IPS DF 19.7 (cell line): ENCODE measurements at regions not wholly inside any gene's neighbourhood (a gene's known extent, or its start where the extent isn't known, plus 50 kb on each side); places are given as distances from the start of the nearest gene placed in this dataset.
"Not testable (repeated sequence)": the region's sequence is repeated elsewhere in the genome, so short reads cannot be mapped to it uniquely, and the experiment has no call there.

ENCODE experiments used
- DNase-seq: peaks from one replicate; pipeline ENCODE4 v3.0.0-alpha.2; 2013; ENCODE audit warnings: low read depth, low spot score

- DNase-seq: no peak
Measured at GRCh38 chr12:47488888-47489287, 216.9 kb downstream of the RPAP3 start.

- no peak for DNase-seq
Measured at GRCh38 chr12:47481041-47481440, 224.8 kb downstream of the RPAP3 start.

DNA sequence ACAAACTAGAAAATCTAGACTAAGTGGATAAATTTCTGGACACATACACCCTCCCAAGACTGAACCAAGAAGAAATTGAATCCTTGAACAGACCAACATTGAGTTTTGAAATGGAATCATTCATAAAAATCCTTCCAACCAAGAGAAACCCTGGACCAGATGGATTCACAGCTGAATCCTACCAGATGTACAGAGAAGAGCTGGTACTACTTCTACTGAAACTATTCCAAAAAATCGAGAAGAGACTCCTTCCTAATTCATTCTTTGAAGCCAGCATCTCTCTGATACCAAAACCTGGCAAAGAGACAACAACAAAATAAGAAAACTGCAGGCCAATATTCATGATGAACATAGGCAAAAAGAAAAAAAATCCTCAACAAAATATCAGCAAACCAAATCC lies 227.4 kb downstream of the RPAP3 start:
- no peak for DNase-seq

DNA sequence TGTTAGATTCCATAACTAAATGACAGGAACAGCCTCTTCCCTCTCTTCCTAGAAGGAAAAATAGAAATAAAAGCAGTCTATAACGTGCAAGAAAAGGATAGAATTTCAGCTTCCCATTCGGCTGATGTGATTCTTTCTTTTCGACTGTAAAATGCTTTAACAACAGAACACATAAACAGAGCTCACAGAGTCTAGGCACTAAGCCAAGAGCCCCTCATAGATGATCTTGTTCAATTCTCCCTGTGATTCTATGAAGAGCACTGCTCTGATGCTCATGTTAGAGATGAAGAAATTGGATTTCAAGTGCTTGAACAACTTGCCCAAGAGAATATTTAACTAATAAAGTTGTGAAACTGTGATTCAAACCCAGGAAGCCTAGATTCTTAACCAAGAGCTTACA lies 232.7 kb downstream of the RPAP3 start:
- DNase-seq: no peak

- not testable (repeated sequence) for DNase-seq
Measured at GRCh38 chr12:47470349-47470748, 235.5 kb downstream of the RPAP3 start.

- not testable (repeated sequence) for DNase-seq
Measured at GRCh38 chr12:47463918-47464317, 241.9 kb downstream of the RPAP3 start.

- no peak for DNase-seq
Measured at GRCh38 chr12:47458279-47458678, 247.6 kb downstream of the RPAP3 start.

GRCh38 chr12:47449797-47450196 lies 256.0 kb downstream of the RPAP3 start:
- no peak for DNase-seq

GRCh38 chr12:47442310-47442709 lies 263.5 kb downstream of the RPAP3 start:
- no peak for DNase-seq

- no peak for DNase-seq
Measured at GRCh38 chr12:47441490-47441889, 264.3 kb downstream of the RPAP3 start.

DNA sequence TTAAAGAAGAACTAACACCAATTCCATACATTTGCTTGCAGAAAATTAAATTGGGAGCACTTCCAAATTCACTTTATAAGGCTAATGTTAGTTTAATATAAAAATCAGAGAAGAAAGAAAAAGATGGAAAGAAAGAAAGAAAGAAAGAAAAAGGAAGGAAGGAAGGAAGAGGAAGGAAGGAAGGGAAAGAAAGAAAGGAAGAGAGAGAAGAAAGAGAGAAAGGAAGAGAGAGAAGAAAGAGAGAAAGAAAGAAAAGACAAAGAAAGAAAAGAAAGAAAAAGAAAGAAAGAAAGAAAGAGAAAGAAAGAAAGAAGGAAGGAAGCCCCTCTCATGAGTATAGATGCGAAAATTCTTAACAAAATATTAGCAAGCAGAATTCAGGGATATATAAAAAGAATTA lies 267.7 kb downstream of the RPAP3 start:
- no peak for DNase-seq

- no peak for DNase-seq
Measured at GRCh38 chr12:47437570-47437969, 268.3 kb downstream of the RPAP3 start.

DNA sequence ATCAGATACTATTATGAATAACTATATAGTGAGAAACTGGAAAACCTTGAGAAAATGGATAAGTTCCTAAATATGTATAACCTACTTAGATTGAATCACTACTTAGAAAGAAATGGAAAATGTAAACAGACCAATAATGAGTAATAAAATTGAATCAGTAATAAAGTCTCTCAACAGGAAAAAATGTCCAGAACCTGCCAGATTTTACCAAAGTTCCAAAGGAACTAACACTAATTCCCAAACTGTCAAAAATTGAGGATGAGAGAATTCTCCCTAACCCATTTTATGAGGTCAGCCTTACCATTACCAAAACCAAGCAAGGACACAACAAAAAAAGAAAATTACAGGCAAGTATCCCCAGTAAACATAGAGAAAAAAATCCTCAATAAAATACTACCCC lies 272.0 kb downstream of the RPAP3 start:
- no peak for DNase-seq

DNA sequence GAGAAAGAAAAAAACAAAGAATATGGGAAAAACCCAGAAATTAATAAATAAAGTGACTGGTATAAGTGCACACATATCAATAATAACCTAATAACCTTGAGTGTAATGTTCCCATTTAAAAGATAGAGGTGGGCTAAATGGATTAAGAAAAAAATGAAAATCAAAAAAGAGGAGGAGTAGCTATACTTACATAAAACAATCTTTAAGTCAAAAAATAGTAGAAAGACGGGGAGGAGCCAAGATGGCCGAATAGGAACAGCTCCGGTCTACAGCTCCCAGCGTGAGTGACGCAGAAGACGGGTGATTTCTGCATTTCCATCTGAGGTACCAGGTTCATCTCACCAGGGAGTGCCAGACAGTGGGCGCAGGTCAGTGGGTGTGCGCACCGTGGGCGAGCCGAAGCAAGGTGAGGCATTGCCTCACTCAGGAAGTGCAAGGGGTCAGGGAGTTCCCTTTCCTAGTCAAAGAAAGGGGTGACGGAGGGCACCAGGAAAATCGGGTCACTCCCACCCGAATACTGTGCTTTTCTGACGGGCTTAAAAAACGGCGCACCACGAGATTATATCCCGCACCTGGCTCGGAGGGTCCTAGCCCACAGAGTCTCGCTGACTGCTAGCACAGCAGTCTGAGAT lies 279.0 kb downstream of the RPAP3 start:
- not testable (repeated sequence) for DNase-seq

DNA sequence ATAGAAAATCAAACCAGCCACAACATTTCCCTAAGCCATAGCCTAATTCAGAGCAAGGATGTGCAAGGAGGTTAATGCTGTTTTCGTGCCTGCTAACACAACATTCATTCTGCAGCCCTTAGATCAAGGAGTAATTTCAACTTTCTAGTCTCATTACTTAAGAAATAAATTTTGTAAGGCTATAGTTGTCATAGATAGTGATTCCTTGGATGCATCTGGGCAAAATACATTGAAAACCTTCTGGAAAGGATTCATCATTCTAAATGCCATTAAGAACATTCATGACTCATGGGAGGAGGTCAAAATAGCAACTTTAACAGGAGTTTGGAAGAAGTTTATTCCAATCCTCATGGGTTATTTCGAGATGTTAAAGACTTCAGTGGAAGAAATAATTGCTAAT lies 283.2 kb downstream of the RPAP3 start:
- no peak for DNase-seq

DNA sequence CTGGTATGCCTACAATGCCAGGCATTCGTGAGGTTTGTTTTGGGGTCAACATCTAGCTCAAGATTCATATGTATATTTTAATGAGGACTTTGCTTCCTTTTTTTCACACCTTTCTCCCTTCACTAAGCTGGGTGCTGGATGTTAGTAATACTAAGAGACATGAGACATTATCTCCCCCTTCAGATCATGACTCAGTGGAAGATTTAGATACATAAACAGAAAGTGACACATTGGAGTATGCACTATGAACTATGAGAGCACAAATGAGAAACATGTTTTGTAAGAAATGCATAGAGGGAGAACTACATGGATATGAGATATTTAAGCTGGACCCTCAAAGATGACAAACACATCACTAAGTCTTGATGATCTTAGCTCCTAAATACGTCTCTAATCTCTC lies 286.3 kb downstream of the RPAP3 start:
- DNase-seq: no peak

GRCh38 chr12:47417955-47418354 lies 287.9 kb downstream of the RPAP3 start:
- no peak for DNase-seq

- no peak for DNase-seq
Measured at GRCh38 chr12:47417121-47417520, 288.7 kb downstream of the RPAP3 start.

GRCh38 chr12:47415054-47415453 lies 290.8 kb downstream of the RPAP3 start:
- no peak for DNase-seq

- no peak for DNase-seq
Measured at GRCh38 chr12:47414511-47414910, 291.3 kb downstream of the RPAP3 start.

DNA sequence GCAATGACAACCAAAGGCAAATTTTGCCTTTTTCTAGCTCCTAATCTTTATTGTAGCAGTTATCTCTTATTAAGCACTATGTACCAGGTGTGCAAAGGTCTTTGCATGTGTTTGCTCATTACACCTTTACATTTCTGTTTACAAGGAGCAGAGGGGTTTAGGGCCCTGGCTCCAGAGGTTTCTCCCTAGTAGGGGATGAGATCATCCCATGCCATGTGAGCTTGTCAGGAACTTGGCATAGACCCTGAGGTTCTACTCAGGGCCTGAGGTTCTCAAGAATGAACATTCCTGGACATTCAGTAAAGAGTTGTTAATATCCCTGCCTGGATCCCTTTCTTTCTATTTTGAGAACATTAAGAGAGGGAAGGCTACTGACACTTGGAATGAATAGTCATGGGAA lies 292.0 kb downstream of the RPAP3 start:
- DNase-seq: no peak

GRCh38 chr12:47412601-47413236 lies 293.1 kb downstream of the RPAP3 start:
- no peak for DNase-seq

- no peak for DNase-seq
Measured at GRCh38 chr12:47411966-47412365, 293.9 kb downstream of the RPAP3 start.

GRCh38 chr12:47410862-47411261 lies 295.0 kb downstream of the RPAP3 start:
- no peak for DNase-seq
